Right renal cortex interstitium (tissue), 3 donors: ENCODE measurements at regions not wholly inside any gene's neighbourhood (a gene's known extent, or its start where the extent isn't known, plus 50 kb on each side); places are given as distances from the start of the nearest gene placed in this dataset.
"Not testable (repeated sequence)": the region's sequence is repeated elsewhere in the genome, so short reads cannot be mapped to it uniquely, and the experiment has no call there.

Experiments
- DNase-seq, 3 donors: peaks; one replicate each; pipeline ENCODE4 v3.0.0-alpha.2; 2013; ENCODE audit warnings: low read depth in 3 of 3, low spot score in 2 of 3

- DNase-seq: no peak
Measured at GRCh38 chr18:59038295-59039039, 101.2 kb upstream of the SEC11C start.

DNA sequence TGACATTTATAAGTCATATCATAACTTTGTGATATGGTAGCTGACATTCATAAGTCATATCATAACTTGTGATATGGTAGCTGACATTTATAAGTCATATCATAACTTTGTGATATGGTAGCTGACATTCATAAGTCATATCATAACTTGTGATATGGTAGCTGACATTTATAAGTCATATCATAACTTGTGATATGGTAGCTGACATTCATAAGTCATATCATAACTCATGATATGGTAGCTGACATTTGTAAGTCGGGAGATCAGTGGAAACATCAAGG lies 100.7 kb upstream of the SEC11C start:
- DNase-seq: not testable (repeated sequence)

DNA sequence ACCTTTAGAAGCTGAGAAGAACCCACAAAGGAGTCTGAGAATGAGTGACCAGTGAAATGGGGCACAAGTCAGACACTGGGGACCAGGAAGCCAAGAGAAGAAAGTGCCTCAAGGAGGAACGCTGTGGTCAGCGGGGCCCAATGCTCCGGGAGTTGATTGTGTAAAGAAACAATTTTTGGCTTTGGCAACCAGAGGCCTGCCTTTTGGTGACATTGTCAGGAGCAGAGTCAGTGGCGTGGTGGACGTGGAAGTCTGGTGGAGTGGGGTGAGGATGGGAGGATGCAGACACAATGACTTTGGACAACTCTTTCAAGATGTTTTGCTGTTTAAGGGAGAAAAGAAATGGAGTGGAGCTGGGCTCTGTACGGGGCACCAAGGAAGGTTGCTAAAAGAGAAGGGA lies 100.2 kb upstream of the SEC11C start:
- DNase-seq: no peak

- no peak for DNase-seq
Measured at GRCh38 chr18:59040770-59041148, 98.9 kb upstream of the SEC11C start.

GRCh38 chr18:59041296-59041695 lies 98.4 kb upstream of the SEC11C start:
- no peak for DNase-seq

- no peak for DNase-seq
Measured at GRCh38 chr18:59041819-59042815, 97.6 kb upstream of the SEC11C start.

- no peak for DNase-seq
Measured at GRCh38 chr18:59044855-59045254, 94.8 kb upstream of the SEC11C start.

GRCh38 chr18:59047321-59048047 lies 92.2 kb upstream of the SEC11C start:
- no peak for DNase-seq

- DNase-seq: no peak
Measured at GRCh38 chr18:59048048-59048363, 91.7 kb upstream of the SEC11C start.

DNA sequence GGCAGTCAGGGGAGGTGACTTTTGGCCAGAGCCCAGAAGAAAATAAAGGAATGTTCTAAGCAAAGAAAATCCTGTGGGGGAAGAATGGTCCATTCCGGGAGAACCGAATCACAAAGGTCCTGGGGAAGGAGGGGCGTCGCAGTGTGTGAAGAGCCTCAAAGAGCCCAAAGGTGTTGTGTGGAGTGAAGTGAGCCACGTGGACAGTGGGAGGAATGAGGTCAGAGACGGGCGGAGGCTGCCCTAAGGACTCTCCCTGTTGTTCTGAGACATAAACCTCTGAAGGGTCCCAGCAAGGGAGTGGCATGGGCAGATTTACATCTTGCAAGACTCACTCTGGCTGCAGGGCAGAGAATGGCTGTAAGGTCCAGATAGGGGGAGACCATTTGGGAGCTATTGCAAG lies 91.3 kb upstream of the SEC11C start:
- DNase-seq: no peak

- no peak for DNase-seq
Measured at GRCh38 chr18:59049721-59050660, 89.7 kb upstream of the SEC11C start.

DNA sequence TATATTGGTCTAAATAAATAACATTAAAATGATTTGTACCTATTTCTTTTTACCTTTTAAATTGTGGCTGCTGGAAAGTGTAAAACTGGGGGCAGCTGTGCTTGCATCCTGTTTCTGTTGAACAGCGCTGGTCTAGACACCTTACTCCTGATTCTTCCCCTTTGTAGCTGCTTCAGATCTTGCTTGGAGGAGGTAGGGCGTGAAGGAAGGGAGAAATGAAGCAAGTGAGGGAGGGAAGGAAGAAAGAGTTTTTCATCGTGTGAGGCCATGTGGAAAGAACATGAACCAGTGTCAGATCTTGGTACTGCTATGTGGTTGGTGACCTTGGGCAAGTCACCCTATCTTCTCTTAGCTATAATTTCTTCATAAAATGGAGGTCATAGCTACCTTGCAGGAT lies 89.0 kb upstream of the SEC11C start:
- DNase-seq: no peak

DNA sequence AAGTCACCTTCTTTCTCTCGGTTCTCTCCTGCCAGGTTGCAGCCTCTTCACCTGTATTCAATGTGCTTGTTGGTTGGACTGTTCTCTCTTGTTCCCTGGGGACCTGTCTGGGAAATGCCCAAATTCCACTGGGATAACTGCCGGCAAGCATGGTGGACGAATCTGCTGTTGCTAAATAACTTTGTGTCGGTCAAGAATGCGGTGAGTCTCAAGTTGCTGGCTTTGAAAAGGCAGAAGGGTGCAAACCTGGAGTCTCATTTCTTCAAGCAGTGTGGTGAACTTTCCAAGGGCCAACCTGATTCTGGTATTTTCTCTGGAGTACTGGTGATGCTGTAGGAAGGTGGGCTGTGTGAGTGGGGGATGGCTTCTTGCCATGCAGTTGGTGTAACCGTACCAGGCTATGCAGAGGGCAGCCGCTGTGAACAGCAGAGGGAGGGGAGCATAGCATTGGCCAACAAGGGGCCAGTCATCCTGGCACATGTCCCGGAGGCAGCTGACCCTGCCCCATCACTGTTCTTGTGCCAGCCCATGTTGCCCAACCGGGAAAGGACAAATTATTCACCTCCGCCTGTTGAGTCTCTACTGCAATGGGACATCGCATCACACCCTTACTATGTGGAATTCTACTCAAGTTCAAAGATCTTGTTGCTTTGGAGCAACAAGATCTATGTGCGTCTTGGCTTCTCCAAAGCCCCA lies 88.1 kb upstream of the SEC11C start:
- no peak for DNase-seq

- DNase-seq: no peak
Measured at GRCh38 chr18:59052965-59053820, 86.5 kb upstream of the SEC11C start.

DNA sequence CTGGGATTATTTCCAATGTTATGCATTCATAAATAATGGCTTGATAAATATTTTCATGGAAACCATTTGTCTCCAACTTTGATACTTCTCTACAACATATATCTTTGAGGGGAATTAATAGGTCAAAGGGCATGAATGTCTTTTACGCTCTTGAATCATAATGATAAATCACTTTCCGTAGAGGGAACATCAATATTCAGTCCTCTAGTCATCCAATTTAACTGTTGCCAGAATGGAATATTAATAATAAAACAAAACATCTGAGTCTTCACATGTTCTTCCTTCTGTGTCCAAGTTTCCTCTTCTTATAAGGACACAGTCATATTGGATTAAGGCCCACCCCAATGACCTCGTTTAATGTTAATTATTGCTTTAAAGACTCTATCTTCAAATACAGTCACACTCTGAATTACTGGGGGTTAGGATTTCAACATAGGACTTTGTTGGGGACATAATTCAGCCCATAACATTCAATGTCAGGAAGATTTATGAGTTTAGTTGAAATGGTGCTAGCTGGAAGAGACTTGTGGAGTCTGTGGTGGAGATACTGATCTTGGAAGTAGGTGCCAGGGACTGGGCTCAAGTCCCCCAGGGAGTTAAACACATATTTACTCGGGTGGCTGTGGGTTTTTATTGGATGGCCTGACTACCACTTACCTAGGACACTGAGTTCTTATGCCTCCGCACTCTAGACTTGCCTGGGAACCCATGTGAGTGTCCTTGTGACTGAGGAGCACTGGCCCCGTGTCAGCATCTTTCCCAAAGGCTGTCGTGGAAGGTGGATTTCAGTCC lies 85.0 kb upstream of the SEC11C start:
- no peak for DNase-seq

DNA sequence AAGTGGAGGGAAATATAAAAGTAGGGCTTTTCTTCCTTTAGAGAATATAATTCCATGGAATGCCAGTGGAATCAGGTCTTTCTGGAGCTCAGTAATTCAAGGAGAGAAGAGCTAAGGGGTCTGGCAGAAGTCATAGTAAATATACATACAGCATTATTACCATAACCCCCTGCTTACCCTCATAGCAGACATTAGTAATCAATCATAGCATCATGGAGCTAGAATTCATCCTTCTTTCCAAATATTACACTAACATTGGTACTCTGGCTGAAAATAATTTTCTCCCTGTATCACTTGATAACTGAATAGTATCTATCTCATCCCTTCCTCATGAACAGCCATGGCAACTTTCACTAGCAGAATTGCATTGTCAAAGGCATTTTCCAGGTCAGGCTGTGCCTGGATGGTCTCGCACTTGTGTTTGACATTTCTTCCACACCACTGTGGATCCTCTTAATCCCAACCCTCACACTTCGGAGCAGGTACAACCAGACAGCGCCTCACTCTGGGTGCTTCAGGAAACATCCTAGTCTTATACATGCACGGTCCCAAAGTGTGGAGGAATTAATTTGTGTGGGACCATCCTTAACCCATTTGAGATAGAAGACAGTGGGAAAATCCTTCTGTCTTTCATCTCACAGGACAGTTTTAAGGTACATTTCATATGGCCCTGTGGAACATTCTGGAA lies 84.2 kb upstream of the SEC11C start:
- DNase-seq: no peak

- no peak for DNase-seq
Measured at GRCh38 chr18:59056706-59057492, 82.8 kb upstream of the SEC11C start.
